NCI-H1436 treated with DMSO at 0.1 percent for 48 hours (cell line): ENCODE measurements at regions not wholly inside any gene's neighbourhood (a gene's known extent, or its start where the extent isn't known, plus 50 kb on each side); places are given as distances from the start of the nearest gene placed in this dataset.
"Not testable (repeated sequence)": the region's sequence is repeated elsewhere in the genome, so short reads cannot be mapped to it uniquely, and the experiment has no call there.

ENCODE experiments used
- DNase-seq: peaks from one replicate; lab custom pipeline; 2025; lab: John Stamatoyannopoulos, UW

GRCh38 chr12:75864161-75864560 lies 167.4 kb downstream of the PHLDA1 start:
- no peak for DNase-seq

- DNase-seq: no peak
Observed at GRCh38 chr12:75863533-75863932, 168.0 kb downstream of the PHLDA1 start.

GRCh38 chr12:75862692-75863471 lies 168.7 kb downstream of the PHLDA1 start:
- no peak for DNase-seq

- DNase-seq: no peak
Observed at GRCh38 chr12:75859868-75860267, 171.7 kb downstream of the PHLDA1 start.

GRCh38 chr12:75856235-75856634 lies 175.3 kb downstream of the PHLDA1 start:
- no peak for DNase-seq

- no peak for DNase-seq
Observed at GRCh38 chr12:75855360-75855759, 176.2 kb downstream of the PHLDA1 start.

- no peak for DNase-seq
Observed at GRCh38 chr12:75854681-75855309, 176.8 kb downstream of the PHLDA1 start.

GRCh38 chr12:75854137-75854536 lies 177.4 kb downstream of the PHLDA1 start:
- not testable (repeated sequence) for DNase-seq

- no peak for DNase-seq
Observed at GRCh38 chr12:75853626-75854025, 177.9 kb downstream of the PHLDA1 start.

GRCh38 chr12:75852956-75853355 lies 178.6 kb downstream of the PHLDA1 start:
- DNase-seq: no peak

GRCh38 chr12:75852143-75852542 lies 179.4 kb downstream of the PHLDA1 start:
- no peak for DNase-seq

GRCh38 chr12:75850721-75851462 lies 180.7 kb downstream of the PHLDA1 start:
- no peak for DNase-seq

GRCh38 chr12:75848961-75849360 lies 182.6 kb downstream of the PHLDA1 start:
- DNase-seq: no peak

GRCh38 chr12:75848431-75848925 lies 183.1 kb downstream of the PHLDA1 start:
- DNase-seq: no peak

GRCh38 chr12:75846102-75846501 lies 185.5 kb downstream of the PHLDA1 start:
- no peak for DNase-seq

- DNase-seq: no peak
Observed at GRCh38 chr12:75844985-75845384, 186.6 kb downstream of the PHLDA1 start.

GRCh38 chr12:75844049-75844770 lies 187.4 kb downstream of the PHLDA1 start:
- no peak for DNase-seq

- no peak for DNase-seq
Observed at GRCh38 chr12:75842090-75842489, 189.5 kb downstream of the PHLDA1 start.

- DNase-seq: no peak
Observed at GRCh38 chr12:75840994-75841355, 190.6 kb downstream of the PHLDA1 start.

GRCh38 chr12:75838309-75838708 lies 193.3 kb downstream of the PHLDA1 start:
- no peak for DNase-seq

GRCh38 chr12:75837700-75838099 lies 193.9 kb downstream of the PHLDA1 start:
- no peak for DNase-seq

GRCh38 chr12:75836533-75836932 lies 195.0 kb downstream of the PHLDA1 start:
- DNase-seq: no peak
